ENCODE measurements at regions not wholly inside any gene's neighbourhood (a gene's known extent, or its start where the extent isn't known, plus 50 kb on each side); places are given as distances from the start of the nearest gene placed in this dataset.

- no peak overlapping the region for H3K27ac Mint-ChIP-seq
- H3K27me3 Mint-ChIP-seq, result no peaks in the 10 kb centered on the region
- no peak for TF ChIP-seq CTCF (IDR thresholded peaks at IDR 0.05; ENCODE audit: unreplicated experiment)
- H3K36me3 Mint-ChIP-seq (ENCODE audit: insufficient read depth), result no peaks in the 10 kb centered on the region
- H3K4me3 Mint-ChIP-seq (ENCODE audit: low read depth), result no peak overlapping the region
- no peaks in the 10 kb centered on the region for H3K4me1 Mint-ChIP-seq (ENCODE audit: low read depth)
- DNase-seq (ENCODE audit: low spot score, unreplicated experiment), result no peak
- peaks cover 6% of the 10 kb centered on the region for H3K9me3 Mint-ChIP-seq (ENCODE audit: low read depth)
Observed at GRCh38 chr6:6866656-6867403, 240.9 kb upstream of the RREB1 start.

- TF ChIP-seq CTCF (IDR thresholded peaks at IDR 0.05; ENCODE audit: unreplicated experiment), result no peak
- Mint-ChIP-seq H3K36me3 (ENCODE audit: insufficient read depth) (no peaks in the 10 kb centered on the region), H3K27ac (peak overlapping the region; percentile 33), H3K4me1 (ENCODE audit: low read depth) (no peaks in the 10 kb centered on the region), H3K27me3 (no peaks in the 10 kb centered on the region), H3K9me3 (ENCODE audit: low read depth) (peaks cover 6% of the 10 kb centered on the region), H3K4me3 (ENCODE audit: low read depth) (no peak overlapping the region)
- DNase-seq (ENCODE audit: low spot score, unreplicated experiment), result no peak
Observed at GRCh38 chr6:6867404-6867799, 240.4 kb upstream of the RREB1 start.

GRCh38 chr6:6869094-6869493 is 238.7 kb upstream of the RREB1 start:
- Mint-ChIP-seq H3K27ac (no peak overlapping the region), H3K27me3 (no peaks in the 10 kb centered on the region), H3K9me3 (ENCODE audit: low read depth) (peaks cover 6% of the 10 kb centered on the region), H3K4me1 (ENCODE audit: low read depth) (no peaks in the 10 kb centered on the region), H3K4me3 (ENCODE audit: low read depth) (no peak overlapping the region), H3K36me3 (ENCODE audit: insufficient read depth) (no peaks in the 10 kb centered on the region)
- TF ChIP-seq CTCF (IDR thresholded peaks at IDR 0.05; ENCODE audit: unreplicated experiment), result no peak
- DNase-seq (ENCODE audit: low spot score, unreplicated experiment), result no peak

- Mint-ChIP-seq H3K4me1 (ENCODE audit: low read depth) (no peaks in the 10 kb centered on the region), H3K4me3 (ENCODE audit: low read depth) (no peak overlapping the region), H3K36me3 (ENCODE audit: insufficient read depth) (no peaks in the 10 kb centered on the region), H3K27ac (no peak overlapping the region), H3K27me3 (peaks cover 2% of the 10 kb centered on the region), H3K9me3 (ENCODE audit: low read depth) (peaks cover 6% of the 10 kb centered on the region)
- no peak for DNase-seq (ENCODE audit: low spot score, unreplicated experiment)
- TF ChIP-seq CTCF (IDR thresholded peaks at IDR 0.05; ENCODE audit: unreplicated experiment), result no peak
Observed at GRCh38 chr6:6870921-6871320, 236.8 kb upstream of the RREB1 start.

- Mint-ChIP-seq H3K9me3 (ENCODE audit: low read depth) (peaks cover 6% of the 10 kb centered on the region), H3K27ac (no peak overlapping the region), H3K4me1 (ENCODE audit: low read depth) (no peaks in the 10 kb centered on the region), H3K27me3 (peaks cover 3% of the 10 kb centered on the region), H3K36me3 (ENCODE audit: insufficient read depth) (no peaks in the 10 kb centered on the region), H3K4me3 (ENCODE audit: low read depth) (no peak overlapping the region)
- no peak for DNase-seq (ENCODE audit: low spot score, unreplicated experiment)
- TF ChIP-seq CTCF (IDR thresholded peaks at IDR 0.05; ENCODE audit: unreplicated experiment), result no peak
Observed at GRCh38 chr6:6872459-6873344, 235.1 kb upstream of the RREB1 start.

Measured in progenitor cell of endocrine pancreas (in vitro differentiated cells).